ENCODE measurements at regions not wholly inside any gene's neighbourhood (a gene's known extent, or its start where the extent isn't known, plus 50 kb on each side); places are given as distances from the start of the nearest gene placed in this dataset.

DNA sequence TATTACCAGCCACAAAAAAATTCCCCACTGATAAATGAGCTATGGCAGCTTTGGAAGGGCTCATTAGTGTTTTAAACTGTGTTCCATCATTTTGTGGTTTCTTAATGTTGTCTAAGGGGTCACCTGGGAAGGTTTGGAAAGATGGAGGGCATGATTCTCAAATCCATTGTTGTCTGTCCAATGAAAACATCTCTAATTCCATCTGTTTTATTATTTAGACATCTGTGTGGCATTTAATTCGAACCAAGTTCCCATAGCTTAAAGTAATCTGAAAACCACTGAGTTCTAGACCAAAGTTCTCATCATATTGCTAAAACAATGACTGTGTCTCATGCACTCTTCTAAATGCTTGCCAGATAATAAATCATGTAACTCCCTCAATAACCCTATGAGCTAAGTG lies 103.8 kb upstream of the PPP3CA start:
- ChIA-PET CTCF (no interaction called here), POLR2A (no interaction called here)
- no peak overlapping the region for H3K4me3 Mint-ChIP-seq
- H3K27ac Mint-ChIP-seq, result no peak overlapping the region
- H3K9me3 Mint-ChIP-seq, result peaks cover 6% of the 10 kb centered on the region
- TF ChIP-seq CTCF (IDR thresholded peaks at IDR 0.05), result no peak
- DNase-seq (no peak), ATAC-seq (ENCODE audit: low read depth) (no peak)
- no peaks in the 10 kb centered on the region for H3K4me1 Mint-ChIP-seq
- H3K36me3 Mint-ChIP-seq (ENCODE audit: low read depth), result no peaks in the 10 kb centered on the region
- intact Hi-C loops (cut with micrococcal nuclease), result no loop called here
- H3K27me3 Mint-ChIP-seq, result no peaks in the 10 kb centered on the region

GRCh38 chr4:101441446-101441845 lies 94.1 kb upstream of the PPP3CA start:
- ATAC-seq (ENCODE audit: low read depth), result no peak
- Mint-ChIP-seq H3K27me3 (no peaks in the 10 kb centered on the region), H3K4me1 (no peaks in the 10 kb centered on the region), H3K27ac (no peak overlapping the region), H3K36me3 (ENCODE audit: low read depth) (no peaks in the 10 kb centered on the region), H3K9me3 (peaks cover 6% of the 10 kb centered on the region), H3K4me3 (no peak overlapping the region)
- ChIA-PET POLR2A (no interaction called here), CTCF (no interaction called here)
- no peak for TF ChIP-seq CTCF (IDR thresholded peaks at IDR 0.05)
- intact Hi-C loops (cut with micrococcal nuclease), result no loop called here
- DNase-seq, result no peak

GRCh38 chr4:101439926-101440325 lies 92.6 kb upstream of the PPP3CA start:
- no peaks in the 10 kb centered on the region for H3K27me3 Mint-ChIP-seq
- H3K9me3 Mint-ChIP-seq, result peaks cover 6% of the 10 kb centered on the region
- ATAC-seq (ENCODE audit: low read depth) (no peak), DNase-seq (no peak)
- intact Hi-C loops (cut with micrococcal nuclease), result no loop called here
- H3K27ac Mint-ChIP-seq, result no peak overlapping the region
- TF ChIP-seq CTCF (IDR thresholded peaks at IDR 0.05), result no peak
- H3K4me3 Mint-ChIP-seq, result no peak overlapping the region
- no peaks in the 10 kb centered on the region for H3K36me3 Mint-ChIP-seq (ENCODE audit: low read depth)
- CTCF ChIA-PET, result no interaction called here
- POLR2A ChIA-PET, result no interaction called here
- no peaks in the 10 kb centered on the region for H3K4me1 Mint-ChIP-seq

GRCh38 chr4:101421386-101421785 lies 74.1 kb upstream of the PPP3CA start:
- Mint-ChIP-seq H3K27me3 (no peaks in the 10 kb centered on the region), H3K9me3 (peaks cover 7% of the 10 kb centered on the region), H3K4me1 (peaks cover 32% of the 10 kb centered on the region), H3K36me3 (ENCODE audit: low read depth) (no peaks in the 10 kb centered on the region), H3K27ac (no peak overlapping the region), H3K4me3 (no peak overlapping the region)
- ChIA-PET CTCF (no interaction called here), POLR2A (no interaction called here)
- TF ChIP-seq CTCF (IDR thresholded peaks at IDR 0.05), result no peak
- intact Hi-C loops (cut with micrococcal nuclease), result no loop called here
- no peak for DNase-seq
- ATAC-seq (ENCODE audit: low read depth), result no peak

GRCh38 chr4:101420661-101421060 lies 73.3 kb upstream of the PPP3CA start:
- POLR2A ChIA-PET, result no interaction called here
- Mint-ChIP-seq H3K27ac (no peak overlapping the region), H3K9me3 (peaks cover 7% of the 10 kb centered on the region), H3K27me3 (no peaks in the 10 kb centered on the region), H3K36me3 (ENCODE audit: low read depth) (no peaks in the 10 kb centered on the region), H3K4me3 (no peak overlapping the region), H3K4me1 (peaks cover 32% of the 10 kb centered on the region)
- CTCF ChIA-PET, result no interaction called here
- intact Hi-C loops (cut with micrococcal nuclease), result no loop called here
- no peak for ATAC-seq (ENCODE audit: low read depth)
- no peak for TF ChIP-seq CTCF (IDR thresholded peaks at IDR 0.05)
- no peak for DNase-seq
